AG04450 (cell line): ENCODE measurements at regions not wholly inside any gene's neighbourhood (a gene's known extent, or its start where the extent isn't known, plus 50 kb on each side); places are given as distances from the start of the nearest gene placed in this dataset.

Experiments used
- CTCF ChIA-PET: fragments of 300-600, 350-600 bp; formaldehyde crosslinking; extraction: SDS; loops from one replicate; lab custom pipeline; 2022; ENCODE audit warnings: antibody characterized with exemption, inconsistent platforms; lab: Charles Lee
- POLR2A ChIA-PET: fragments of 350-600 bp; formaldehyde crosslinking; extraction: SDS; loops from one replicate; lab custom pipeline; 2021; ENCODE audit warnings: antibody characterized with exemption, inconsistent platforms; lab: Yijun Ruan, JAX
- DNase-seq: peaks from one replicate; pipeline ENCODE4 v3.0.0-alpha.2; 2011; ENCODE audit warnings: low read depth, low spot score
- H3K27ac ChIP-seq: one replicate; pipeline ENCODE4 v1.5.1; 2012; ENCODE audit warnings: low read depth, low read length, control low read depth
- H3K27me3 ChIP-seq: one replicate; pipeline ENCODE4 v1.6.0; 2012; ENCODE audit warnings: low read length; ENCODE audit not compliant: control insufficient read depth, insufficient read depth
- H3K4me3 ChIP-seq: 2 replicates; pipeline ENCODE4 v1.5.1; 2011; ENCODE audit warnings: mild to moderate bottlenecking, low read depth, low read length, control low read depth
- H3K9me3 ChIP-seq: 2 replicates; pipeline ENCODE4 v1.5.1; 2012; ENCODE audit warnings: low read length; ENCODE audit not compliant: control insufficient read depth, insufficient read depth
- TF ChIP-seq, protein P1 (sequence below): IDR thresholded peaks from 2 replicates; pipeline ENCODE4 v1.5.1; 2011; ENCODE audit warnings: low read depth, low read length, control low read depth, inconsistent platforms

DNA sequence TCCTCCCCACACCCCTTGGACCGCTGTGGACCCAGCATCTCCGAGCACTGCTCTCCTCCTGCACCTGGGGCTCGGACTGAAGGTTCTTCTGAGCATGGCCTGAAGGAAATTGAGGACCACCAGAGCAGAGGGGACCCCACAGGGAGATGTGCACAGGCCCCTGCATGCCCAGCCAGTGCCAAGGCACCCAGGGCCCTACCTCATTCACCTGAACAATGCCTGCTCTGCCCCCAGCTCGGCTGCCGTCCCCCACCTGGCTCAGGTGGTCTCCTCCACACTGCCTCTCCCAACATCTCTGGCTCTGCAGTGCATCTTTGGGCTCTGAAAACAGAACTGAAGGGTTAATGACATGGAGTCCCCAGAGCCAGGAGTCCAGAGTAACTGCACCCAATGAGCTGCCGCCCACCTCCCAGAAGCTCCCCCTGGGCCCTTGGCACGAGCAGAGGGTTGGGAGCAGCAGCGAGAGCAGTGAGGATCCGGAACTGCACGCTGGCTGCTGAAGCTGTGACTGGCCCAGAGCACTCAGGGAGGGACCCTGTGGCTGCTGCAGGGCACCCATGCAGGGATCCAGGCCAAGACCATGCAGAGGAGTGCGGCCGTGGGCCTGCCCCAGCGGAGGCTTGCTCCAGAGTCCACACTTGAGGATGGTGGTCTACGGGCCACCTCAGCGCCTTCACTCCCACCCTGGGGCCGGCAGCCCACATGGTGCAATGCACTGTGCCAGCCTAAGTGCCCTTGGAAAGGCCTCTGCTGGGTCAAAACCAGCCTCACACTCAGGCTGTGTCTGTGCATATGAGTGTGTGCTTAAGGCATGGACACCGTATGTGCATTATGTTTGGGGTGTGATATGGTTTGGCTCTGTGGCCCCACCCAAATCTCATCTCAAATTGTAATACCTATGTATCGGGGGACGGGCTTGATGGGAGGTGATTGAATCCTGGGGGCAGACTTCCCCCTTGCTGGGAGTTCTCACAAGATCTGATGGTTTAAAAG lies 686.1 kb downstream of the TBC1D22A start:
- POLR2A ChIA-PET = no interaction called here
- CTCF ChIA-PET = no interaction called here

DNA sequence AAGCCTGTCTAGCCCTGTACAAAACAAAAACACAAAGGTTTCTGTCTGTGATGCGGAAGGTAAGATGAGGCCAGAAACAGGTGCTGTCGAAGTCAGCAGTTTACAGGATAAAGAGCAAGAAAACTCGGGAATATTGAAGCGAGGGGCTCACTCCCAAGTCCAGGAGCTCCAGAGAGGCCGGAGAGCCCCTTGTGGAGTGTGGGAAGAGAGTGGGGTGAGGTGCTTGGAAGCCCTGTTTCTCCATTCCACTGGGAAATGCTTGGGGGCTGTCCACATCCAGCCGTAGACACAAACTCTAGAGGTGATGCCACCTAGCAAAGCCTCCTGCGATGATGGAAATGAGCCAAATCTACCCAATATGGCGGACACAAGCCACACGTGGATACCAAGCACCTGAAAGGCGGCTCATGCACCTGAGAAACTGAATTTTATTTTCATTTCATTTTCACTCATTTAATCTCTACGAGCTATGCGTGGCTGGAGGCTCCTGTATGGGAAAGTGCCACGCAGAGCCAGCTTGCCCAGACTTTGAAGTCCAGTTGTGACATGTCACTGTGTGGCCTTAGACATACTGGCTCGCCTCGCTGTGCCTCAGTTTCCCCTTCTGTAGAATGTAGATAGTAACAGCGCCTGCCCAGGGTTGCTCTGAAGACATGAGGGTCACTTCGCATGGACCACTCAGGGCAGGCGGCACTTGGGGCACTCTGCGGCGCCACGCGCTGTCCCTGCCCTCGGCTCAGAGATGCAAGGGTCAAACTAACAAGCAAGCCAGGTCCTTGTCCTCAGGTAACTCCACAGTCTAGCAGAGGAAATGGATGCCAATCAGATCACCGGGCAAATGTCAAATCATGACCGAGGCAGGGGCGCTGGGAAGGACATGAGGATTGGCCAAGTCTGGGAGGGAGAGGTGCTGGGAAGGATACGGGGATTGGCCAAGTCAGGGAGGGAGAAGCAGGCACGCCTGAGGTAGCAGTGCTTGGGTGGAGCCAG lies 684.7 kb downstream of the TBC1D22A start:
- no peak for DNase-seq
- ChIA-PET CTCF (no interaction called here), POLR2A (no interaction called here)
- H3K27ac ChIP-seq = no peak overlapping the region
- peaks cover 67% of the 10 kb centered on the region for H3K9me3 ChIP-seq
- H3K4me3 ChIP-seq = no peak overlapping the region
- TF ChIP-seq, protein P1, sequence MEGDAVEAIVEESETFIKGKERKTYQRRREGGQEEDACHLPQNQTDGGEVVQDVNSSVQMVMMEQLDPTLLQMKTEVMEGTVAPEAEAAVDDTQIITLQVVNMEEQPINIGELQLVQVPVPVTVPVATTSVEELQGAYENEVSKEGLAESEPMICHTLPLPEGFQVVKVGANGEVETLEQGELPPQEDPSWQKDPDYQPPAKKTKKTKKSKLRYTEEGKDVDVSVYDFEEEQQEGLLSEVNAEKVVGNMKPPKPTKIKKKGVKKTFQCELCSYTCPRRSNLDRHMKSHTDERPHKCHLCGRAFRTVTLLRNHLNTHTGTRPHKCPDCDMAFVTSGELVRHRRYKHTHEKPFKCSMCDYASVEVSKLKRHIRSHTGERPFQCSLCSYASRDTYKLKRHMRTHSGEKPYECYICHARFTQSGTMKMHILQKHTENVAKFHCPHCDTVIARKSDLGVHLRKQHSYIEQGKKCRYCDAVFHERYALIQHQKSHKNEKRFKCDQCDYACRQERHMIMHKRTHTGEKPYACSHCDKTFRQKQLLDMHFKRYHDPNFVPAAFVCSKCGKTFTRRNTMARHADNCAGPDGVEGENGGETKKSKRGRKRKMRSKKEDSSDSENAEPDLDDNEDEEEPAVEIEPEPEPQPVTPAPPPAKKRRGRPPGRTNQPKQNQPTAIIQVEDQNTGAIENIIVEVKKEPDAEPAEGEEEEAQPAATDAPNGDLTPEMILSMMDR = no peak
- no peaks in the 10 kb centered on the region for H3K27me3 ChIP-seq

More for the DNA sequence above, 686.1 kb downstream of the TBC1D22A start:
- Histone ChIP-seq H3K9me3 (peaks cover 65% of the 10 kb centered on the region), H3K27me3 (no peaks in the 10 kb centered on the region), H3K27ac (no peak overlapping the region), H3K4me3 (no peak overlapping the region)
- no peak for DNase-seq
- TF ChIP-seq, protein P1 = no peak

DNA sequence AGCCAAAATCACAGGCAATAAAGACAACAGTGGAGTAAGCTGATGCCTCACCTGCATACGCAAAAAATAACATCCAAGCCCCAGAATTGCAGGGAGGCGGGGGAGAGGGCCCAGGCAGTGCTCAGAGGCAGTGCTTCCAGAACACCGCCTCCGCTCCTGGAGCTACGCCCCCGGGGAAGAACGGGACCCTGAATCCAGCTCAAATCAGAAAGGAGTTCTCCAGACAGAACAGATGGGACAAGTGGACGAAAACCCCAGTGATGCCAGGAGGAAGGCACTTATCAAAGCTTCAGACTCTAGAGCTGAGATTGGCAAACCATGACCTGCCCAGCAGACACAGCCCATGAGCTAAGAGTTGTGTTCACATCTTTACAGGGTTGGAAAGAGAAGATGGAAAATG lies 683.9 kb downstream of the TBC1D22A start:
- TF ChIP-seq, protein P1 = no peak
- Histone ChIP-seq H3K27ac (no peak overlapping the region), H3K9me3 (peaks cover 67% of the 10 kb centered on the region), H3K4me3 (no peak overlapping the region), H3K27me3 (no peaks in the 10 kb centered on the region)
- POLR2A ChIA-PET = no interaction called here
- DNase-seq = no peak
- CTCF ChIA-PET = no interaction called here

DNA sequence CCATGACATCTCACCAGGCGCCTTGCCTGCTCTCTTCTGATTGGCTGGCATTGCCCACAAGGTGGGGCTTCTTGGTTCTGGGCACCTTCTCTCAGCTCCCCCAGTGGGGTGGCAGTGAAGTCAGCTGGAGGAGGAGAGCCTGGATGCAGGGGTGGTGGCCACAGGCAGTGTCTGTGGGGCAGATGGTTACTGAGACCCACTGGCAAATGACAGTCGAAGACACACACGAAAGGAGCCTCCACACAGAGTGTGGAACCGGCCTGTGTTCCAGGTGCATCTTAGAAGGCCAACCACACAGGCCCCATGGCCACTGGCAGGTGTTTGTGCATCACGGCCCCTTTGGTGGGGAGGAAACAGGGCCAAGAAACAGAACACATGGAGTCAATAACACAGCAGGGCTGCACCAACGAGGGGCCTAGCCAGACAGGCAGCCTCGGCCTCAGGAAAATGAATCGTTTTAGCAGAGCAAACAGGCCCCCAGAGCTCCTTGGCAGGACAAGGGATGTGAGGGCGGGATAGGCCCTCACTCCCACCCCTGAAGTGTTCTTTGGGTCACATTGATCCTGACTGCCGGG lies 683.4 kb downstream of the TBC1D22A start:
- CTCF ChIA-PET = no interaction called here
- H3K9me3 ChIP-seq = peaks cover 62% of the 10 kb centered on the region

More for the DNA sequence above, 683.4 kb downstream of the TBC1D22A start:
- Histone ChIP-seq H3K4me3 (no peak overlapping the region), H3K27ac (no peak overlapping the region), H3K27me3 (no peaks in the 10 kb centered on the region)
- TF ChIP-seq, protein P1 = no peak
- POLR2A ChIA-PET = no interaction called here
- DNase-seq = no peak
